H1 (cell line): ENCODE measurements at regions not wholly inside any gene's neighbourhood (a gene's known extent, or its start where the extent isn't known, plus 50 kb on each side); places are given as distances from the start of the nearest gene placed in this dataset.

Source experiments
- CTCF ChIP-seq, 3 experiments: IDR thresholded peaks; 1 replicate in 2 of 3; 2 replicates in 1 of 3; pipeline versions ENCODE4 v1.5.1 to v1.6.1; 2011; ENCODE audit warnings: low read length in 3 of 3, mild to moderate bottlenecking in 3 of 3, inconsistent platforms in 2 of 3, low read depth in 1 of 3, moderate library complexity in 1 of 3; ENCODE audit not compliant: insufficient read depth in 1 of 3; ENCODE audit errors: control extremely low read depth in 1 of 3
- JUND ChIP-seq: IDR thresholded peaks from 2 replicates; pipeline ENCODE4 v1.6.1; 2011; ENCODE audit warnings: mild to moderate bottlenecking, improper control_type of control experiment, low read length
- POLR2A ChIP-seq, 2 experiments: IDR thresholded peaks; 1 replicate in 1 of 2; 2 replicates in 1 of 2; pipeline ENCODE4 v1.6.1; 2011; ENCODE audit warnings: low read depth in 2 of 2, low read length in 2 of 2, mild to moderate bottlenecking in 2 of 2; ENCODE audit errors: control extremely low read depth in 1 of 2
- RBBP5 ChIP-seq: IDR thresholded peaks from 2 replicates; pipeline ENCODE4 v1.7.1; 2012; ENCODE audit warnings: low read depth, mild to moderate bottlenecking, inconsistent platforms, low read length, moderate library complexity, borderline replicate concordance
- RFX5 ChIP-seq: IDR thresholded peaks from 2 replicates; pipeline ENCODE4 v1.6.1; 2011; ENCODE audit warnings: low read depth, low read length, improper control_type of control experiment, borderline replicate concordance

DNA sequence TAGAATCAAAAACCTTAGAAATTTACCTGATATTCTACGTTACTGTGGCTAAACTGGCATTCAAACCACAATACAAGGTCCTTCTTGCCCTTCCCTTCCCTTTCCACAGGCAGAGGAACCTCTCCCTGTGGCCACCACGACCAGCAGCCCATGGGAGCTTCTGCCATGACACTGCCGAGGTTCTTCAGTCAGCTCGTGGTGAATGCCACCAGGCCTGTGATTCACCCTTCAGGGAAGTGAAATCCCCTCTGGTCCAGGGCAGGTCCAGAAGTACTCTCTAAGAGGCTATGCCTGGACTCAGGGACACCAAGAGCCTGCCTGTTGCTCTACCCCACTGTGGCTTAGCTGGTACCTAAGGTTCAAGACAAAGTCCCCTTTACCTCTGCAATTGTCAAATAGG, 123.0 kb downstream of the HTR1B start:
- TF ChIP-seq CTCF (IDR thresholded peaks at IDR 0.05; ENCODE audit: control extremely low read depth in 1 of 3, insufficient read depth in 1 of 3, low read depth in 1 of 3, low read length in 3 of 3) (no peak), POLR2A (IDR thresholded peaks at IDR 0.05; ENCODE audit: control extremely low read depth in 1 of 2, low read depth in 2 of 2, low read length in 2 of 2) (no peak), RBBP5 (no peak), JUND (no peak), RFX5 (no peak)
